Astrocyte (in vitro differentiated cells and primary cell): ENCODE measurements at regions not wholly inside any gene's neighbourhood (a gene's known extent, or its start where the extent isn't known, plus 50 kb on each side); places are given as distances from the start of the nearest gene placed in this dataset.

Experiments
- DNase-seq: peaks from one replicate; pipeline ENCODE4 v3.0.0-alpha.2; 2010; ENCODE audit warnings: low read depth
- FAIRE-seq: peaks from 2 replicates; lab custom pipeline; 2011; peaks lifted over from hg19 to GRCh38; lab: Jason Lieb, UNC
- H2AFZ ChIP-seq: 2 replicates; pipeline ENCODE4 v1.6.0; 2012; ENCODE audit warnings: low read depth, low read length, inconsistent platforms
- H3K27ac ChIP-seq: 2 replicates; pipeline ENCODE4 v1.5.1; 2011; ENCODE audit warnings: low read depth, low read length, inconsistent platforms
- H3K27me3 ChIP-seq: 2 replicates; pipeline ENCODE4 v1.6.0; 2011; ENCODE audit warnings: low read length, inconsistent platforms; ENCODE audit not compliant: insufficient read depth
- H3K36me3 ChIP-seq: 2 replicates; pipeline ENCODE4 v1.5.1; 2011; ENCODE audit warnings: low read length, inconsistent platforms; ENCODE audit not compliant: insufficient read depth
- H3K4me1 ChIP-seq: 2 replicates; pipeline ENCODE4 v1.5.1; 2011; ENCODE audit warnings: low read length, inconsistent platforms; ENCODE audit not compliant: insufficient read depth
- H3K4me2 ChIP-seq: 2 replicates; pipeline ENCODE4 v1.6.0; 2012; ENCODE audit warnings: low read length, inconsistent platforms
- H3K4me3 ChIP-seq: 2 replicates; pipeline ENCODE4 v1.5.1; 2011; ENCODE audit warnings: low read depth, mild to moderate bottlenecking, low read length, inconsistent platforms; ENCODE audit not compliant: insufficient read depth
- H3K79me2 ChIP-seq: 2 replicates; pipeline ENCODE4 v1.6.0; 2012; ENCODE audit warnings: mild to moderate bottlenecking, low read length, inconsistent platforms; ENCODE audit not compliant: insufficient read depth
- H3K9ac ChIP-seq: 2 replicates; pipeline ENCODE4 v1.6.0; 2012; ENCODE audit warnings: mild to moderate bottlenecking, low read length, inconsistent platforms
- H3K9me3 ChIP-seq: 2 replicates; pipeline ENCODE4 v1.5.1; 2012; ENCODE audit warnings: low read depth, mild to moderate bottlenecking, low read length, inconsistent platforms; ENCODE audit not compliant: insufficient read depth
- H4K20me1 ChIP-seq: 2 replicates; pipeline ENCODE4 v1.6.0; 2012; ENCODE audit warnings: low read length, inconsistent platforms; ENCODE audit not compliant: insufficient read depth
- H3K27ac Mint-ChIP-seq: one replicate; pipeline ENCODE4 v1.8.0; 2021; ENCODE audit warnings: mild to moderate bottlenecking, mixed read lengths; ENCODE audit not compliant: unreplicated experiment
- H3K27me3 Mint-ChIP-seq: one replicate; pipeline ENCODE4 v1.8.0; 2021; ENCODE audit warnings: low read depth, mixed read lengths; ENCODE audit not compliant: unreplicated experiment
- H3K36me3 Mint-ChIP-seq: one replicate; pipeline ENCODE4 v1.8.0; 2021; ENCODE audit warnings: low read depth, mixed read lengths; ENCODE audit not compliant: unreplicated experiment
- H3K4me1 Mint-ChIP-seq: one replicate; pipeline ENCODE4 v1.8.0; 2021; ENCODE audit warnings: low read depth, mixed read lengths; ENCODE audit not compliant: unreplicated experiment
- H3K4me3 Mint-ChIP-seq: one replicate; pipeline ENCODE4 v1.8.0; 2021; ENCODE audit warnings: mild to moderate bottlenecking, moderate library complexity, mixed read lengths; ENCODE audit not compliant: unreplicated experiment
- H3K9me3 Mint-ChIP-seq: one replicate; pipeline ENCODE4 v1.8.0; 2021; ENCODE audit warnings: mild to moderate bottlenecking, mixed read lengths; ENCODE audit not compliant: unreplicated experiment
- EZH2 ChIP-seq: IDR thresholded peaks from 2 replicates; pipeline ENCODE4 v1.6.1; 2012; ENCODE audit warnings: mild to moderate bottlenecking, low read length, inconsistent platforms; ENCODE audit not compliant: insufficient read depth
- TF ChIP-seq, protein P1 (sequence below): IDR thresholded peaks from 2 replicates; pipeline ENCODE4 v1.5.1; 2011; ENCODE audit warnings: low read depth, mild to moderate bottlenecking, inconsistent platforms, low read length, moderate library complexity; ENCODE audit not compliant: insufficient read depth

DNA sequence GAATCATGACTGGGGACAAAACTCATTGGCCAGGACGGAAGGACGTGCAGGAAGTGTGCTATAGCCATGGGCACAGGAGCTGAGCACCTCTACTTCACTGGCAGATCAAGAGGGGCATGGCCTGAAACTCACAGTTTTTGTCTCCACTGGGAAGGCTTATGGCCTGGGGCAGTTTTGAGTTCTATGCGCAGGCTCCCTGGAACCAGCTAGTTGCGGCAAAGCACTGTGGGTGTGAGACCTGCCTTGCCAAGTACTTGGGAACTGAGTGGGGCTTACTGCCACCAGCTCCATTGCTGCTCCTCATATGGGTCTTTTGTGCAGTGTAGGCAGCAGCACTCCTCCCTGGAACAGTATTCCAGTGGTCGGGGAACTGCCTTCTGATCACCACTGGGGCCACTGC, 282.6 kb upstream of the EYS start:
- Mint-ChIP-seq H3K36me3 (peaks cover 3% of the 10 kb centered on the region), H3K9me3 (no peaks in the 10 kb centered on the region), H3K4me1 (peaks cover 3% of the 10 kb centered on the region), H3K4me3 (no peak overlapping the region), H3K27ac (no peak overlapping the region), H3K27me3 (no peaks in the 10 kb centered on the region)
- Histone ChIP-seq H3K4me1 (no peaks in the 10 kb centered on the region), H3K27ac (no peak overlapping the region), H4K20me1 (no peaks in the 10 kb centered on the region), H3K9ac (no peak overlapping the region), H3K9me3 (no peaks in the 10 kb centered on the region), H2AFZ (no peak overlapping the region), H3K79me2 (no peaks in the 10 kb centered on the region), H3K4me2 (no peak overlapping the region), H3K27me3 (no peaks in the 10 kb centered on the region), H3K36me3 (no peaks in the 10 kb centered on the region), H3K4me3 (no peak overlapping the region)
- TF ChIP-seq, protein P1, sequence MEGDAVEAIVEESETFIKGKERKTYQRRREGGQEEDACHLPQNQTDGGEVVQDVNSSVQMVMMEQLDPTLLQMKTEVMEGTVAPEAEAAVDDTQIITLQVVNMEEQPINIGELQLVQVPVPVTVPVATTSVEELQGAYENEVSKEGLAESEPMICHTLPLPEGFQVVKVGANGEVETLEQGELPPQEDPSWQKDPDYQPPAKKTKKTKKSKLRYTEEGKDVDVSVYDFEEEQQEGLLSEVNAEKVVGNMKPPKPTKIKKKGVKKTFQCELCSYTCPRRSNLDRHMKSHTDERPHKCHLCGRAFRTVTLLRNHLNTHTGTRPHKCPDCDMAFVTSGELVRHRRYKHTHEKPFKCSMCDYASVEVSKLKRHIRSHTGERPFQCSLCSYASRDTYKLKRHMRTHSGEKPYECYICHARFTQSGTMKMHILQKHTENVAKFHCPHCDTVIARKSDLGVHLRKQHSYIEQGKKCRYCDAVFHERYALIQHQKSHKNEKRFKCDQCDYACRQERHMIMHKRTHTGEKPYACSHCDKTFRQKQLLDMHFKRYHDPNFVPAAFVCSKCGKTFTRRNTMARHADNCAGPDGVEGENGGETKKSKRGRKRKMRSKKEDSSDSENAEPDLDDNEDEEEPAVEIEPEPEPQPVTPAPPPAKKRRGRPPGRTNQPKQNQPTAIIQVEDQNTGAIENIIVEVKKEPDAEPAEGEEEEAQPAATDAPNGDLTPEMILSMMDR: no peak
- no peak for TF ChIP-seq EZH2
- DNase-seq (no peak), FAIRE-seq (no peak)

DNA sequence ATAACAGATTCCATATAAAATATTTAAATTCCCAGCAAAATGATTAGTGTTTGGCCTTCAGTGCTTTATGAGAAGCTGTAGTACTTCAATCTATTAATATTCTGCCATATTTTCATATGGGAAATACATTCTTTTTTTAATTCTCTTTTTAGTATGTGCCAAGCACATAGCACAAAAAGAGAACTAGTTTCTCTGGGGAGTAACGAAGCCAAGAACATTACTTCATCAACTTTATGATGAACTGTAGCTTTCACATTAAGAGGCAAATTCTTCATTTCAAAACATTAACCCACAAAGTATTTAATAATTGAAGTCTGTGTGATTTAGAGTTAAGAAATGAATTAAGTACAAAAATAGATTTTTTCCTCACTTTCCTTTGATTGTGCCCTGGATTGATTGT, 281.0 kb upstream of the EYS start:
- no peaks in the 10 kb centered on the region for H3K27me3 ChIP-seq
- no peaks in the 10 kb centered on the region for H3K4me1 ChIP-seq
- H3K4me2 ChIP-seq: no peak overlapping the region
- Mint-ChIP-seq H3K4me3 (no peak overlapping the region), H3K4me1 (peaks cover 3% of the 10 kb centered on the region), H3K9me3 (no peaks in the 10 kb centered on the region), H3K27me3 (no peaks in the 10 kb centered on the region), H3K36me3 (peaks cover 3% of the 10 kb centered on the region), H3K27ac (no peak overlapping the region)
- no peak for DNase-seq
- no peaks in the 10 kb centered on the region for H3K79me2 ChIP-seq
- no peak overlapping the region for H3K4me3 ChIP-seq
- no peak for FAIRE-seq
- no peak overlapping the region for H3K9ac ChIP-seq
- no peak overlapping the region for H3K27ac ChIP-seq
- TF ChIP-seq, protein P1: no peak
- no peak for TF ChIP-seq EZH2
- no peak overlapping the region for H2AFZ ChIP-seq
- H4K20me1 ChIP-seq: no peaks in the 10 kb centered on the region
- H3K36me3 ChIP-seq: no peaks in the 10 kb centered on the region
- no peaks in the 10 kb centered on the region for H3K9me3 ChIP-seq

DNA sequence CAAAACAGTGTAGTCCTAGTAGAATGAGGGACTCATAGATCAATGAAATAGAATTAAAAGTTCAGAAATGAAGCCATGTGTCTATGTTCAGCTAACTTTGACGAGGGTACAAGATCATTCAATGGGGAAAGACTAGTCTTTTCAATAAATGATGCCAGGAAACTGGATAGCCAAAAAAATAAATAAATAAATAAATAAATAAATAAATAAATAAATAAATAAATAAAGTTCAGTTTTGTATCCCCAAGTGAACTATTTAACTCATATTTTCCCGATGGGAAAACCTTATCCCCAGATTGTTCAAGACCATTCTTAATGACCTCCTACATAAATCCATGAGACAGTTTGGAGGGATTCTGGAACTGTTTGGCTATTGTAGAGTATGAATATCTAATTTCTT, 277.1 kb upstream of the EYS start:
- Histone ChIP-seq H3K9me3 (no peaks in the 10 kb centered on the region), H3K4me1 (no peaks in the 10 kb centered on the region), H3K9ac (no peak overlapping the region), H3K4me3 (no peak overlapping the region), H3K79me2 (no peaks in the 10 kb centered on the region), H3K4me2 (no peak overlapping the region), H2AFZ (no peak overlapping the region), H4K20me1 (no peaks in the 10 kb centered on the region), H3K27me3 (no peaks in the 10 kb centered on the region), H3K36me3 (no peaks in the 10 kb centered on the region), H3K27ac (no peak overlapping the region)
- peaks cover 3% of the 10 kb centered on the region for H3K4me1 Mint-ChIP-seq
- no peaks in the 10 kb centered on the region for H3K27me3 Mint-ChIP-seq
- H3K4me3 Mint-ChIP-seq: no peak overlapping the region
- H3K36me3 Mint-ChIP-seq: no peaks in the 10 kb centered on the region
- H3K27ac Mint-ChIP-seq: no peak overlapping the region
- no peak for FAIRE-seq
- H3K9me3 Mint-ChIP-seq: no peaks in the 10 kb centered on the region
- no peak for TF ChIP-seq EZH2
- TF ChIP-seq, protein P1: no peak
- no peak for DNase-seq
